HG03439 (cell line): ENCODE measurements at regions not wholly inside any gene's neighbourhood (a gene's known extent, or its start where the extent isn't known, plus 50 kb on each side); places are given as distances from the start of the nearest gene placed in this dataset.
"Not testable (repeated sequence)": the region's sequence is repeated elsewhere in the genome, so short reads cannot be mapped to it uniquely, and the experiment has no call there.

Experiments
- ATAC-seq: cut with Tn5 transposase; IDR thresholded peaks from one replicate; pipeline ENCODE4 v1.9.1; 2021; ENCODE audit warnings: mild to moderate bottlenecking, moderate library complexity; ENCODE audit not compliant: unreplicated experiment

DNA sequence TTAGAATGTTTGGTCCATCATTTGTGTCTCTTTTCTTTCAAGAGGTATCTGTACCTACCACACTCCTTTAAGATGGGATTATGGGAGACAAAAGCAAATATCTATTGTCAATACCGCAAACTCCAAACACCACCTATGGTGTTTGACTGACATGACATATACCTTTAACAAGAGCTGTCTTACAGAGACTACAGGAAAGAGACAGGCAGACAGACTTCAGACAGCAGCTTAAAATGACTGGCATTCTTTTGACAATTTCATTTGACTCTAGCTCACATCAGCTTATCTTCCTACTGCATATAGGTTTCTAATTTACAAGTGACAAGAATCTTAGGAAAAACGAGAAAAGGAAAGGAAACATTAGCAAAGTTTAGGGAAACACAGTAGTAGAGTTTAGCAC, 256.0 kb upstream of the TFAP2D start:
- no peak for ATAC-seq

DNA sequence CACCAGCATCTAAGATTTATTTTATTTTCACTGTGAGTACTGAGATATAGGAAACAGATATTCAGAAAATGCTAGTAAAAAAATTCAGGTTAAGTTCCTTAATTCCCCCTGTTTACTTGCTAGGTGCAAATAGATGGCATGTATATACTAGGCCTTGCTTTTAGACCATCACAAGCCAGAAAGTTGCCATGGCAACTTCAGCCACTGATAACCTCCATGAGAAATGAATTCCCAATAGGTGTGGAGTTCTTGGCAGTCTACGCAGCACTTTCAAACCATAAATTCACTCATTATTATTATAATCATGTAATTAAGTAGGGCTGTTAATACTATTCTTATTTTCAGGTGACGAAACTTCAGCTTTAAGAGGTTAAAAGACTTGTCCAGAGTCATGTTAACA, 251.6 kb upstream of the TFAP2D start:
- ATAC-seq = no peak

- ATAC-seq = no peak
These were observed 249.4 kb upstream of the TFAP2D start for GRCh38 chr6:50463931-50464330.

- no peak for ATAC-seq
These were observed 245.4 kb upstream of the TFAP2D start for GRCh38 chr6:50467931-50468330.

GRCh38 chr6:50471041-50471440, 242.3 kb upstream of the TFAP2D start:
- ATAC-seq = no peak

DNA sequence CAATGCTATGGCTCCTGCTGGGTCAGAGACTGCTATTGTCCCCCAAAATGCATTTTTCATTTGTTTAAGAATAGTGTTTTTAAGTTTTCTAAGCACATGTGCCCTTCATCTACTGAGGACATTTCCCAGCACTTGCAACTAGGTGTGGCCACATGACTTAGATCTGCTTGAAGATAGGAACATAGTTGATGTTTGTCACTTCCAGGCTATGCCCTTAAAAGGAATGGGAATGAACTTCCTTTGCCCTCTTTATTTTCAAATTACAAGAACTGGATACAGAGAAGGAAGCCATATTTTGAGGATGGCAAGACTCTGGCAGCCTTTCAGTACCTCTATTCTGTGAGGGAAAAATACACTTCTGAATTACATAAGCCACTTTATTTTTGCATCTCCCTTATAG, 203.0 kb upstream of the TFAP2D start:
- no peak for ATAC-seq

DNA sequence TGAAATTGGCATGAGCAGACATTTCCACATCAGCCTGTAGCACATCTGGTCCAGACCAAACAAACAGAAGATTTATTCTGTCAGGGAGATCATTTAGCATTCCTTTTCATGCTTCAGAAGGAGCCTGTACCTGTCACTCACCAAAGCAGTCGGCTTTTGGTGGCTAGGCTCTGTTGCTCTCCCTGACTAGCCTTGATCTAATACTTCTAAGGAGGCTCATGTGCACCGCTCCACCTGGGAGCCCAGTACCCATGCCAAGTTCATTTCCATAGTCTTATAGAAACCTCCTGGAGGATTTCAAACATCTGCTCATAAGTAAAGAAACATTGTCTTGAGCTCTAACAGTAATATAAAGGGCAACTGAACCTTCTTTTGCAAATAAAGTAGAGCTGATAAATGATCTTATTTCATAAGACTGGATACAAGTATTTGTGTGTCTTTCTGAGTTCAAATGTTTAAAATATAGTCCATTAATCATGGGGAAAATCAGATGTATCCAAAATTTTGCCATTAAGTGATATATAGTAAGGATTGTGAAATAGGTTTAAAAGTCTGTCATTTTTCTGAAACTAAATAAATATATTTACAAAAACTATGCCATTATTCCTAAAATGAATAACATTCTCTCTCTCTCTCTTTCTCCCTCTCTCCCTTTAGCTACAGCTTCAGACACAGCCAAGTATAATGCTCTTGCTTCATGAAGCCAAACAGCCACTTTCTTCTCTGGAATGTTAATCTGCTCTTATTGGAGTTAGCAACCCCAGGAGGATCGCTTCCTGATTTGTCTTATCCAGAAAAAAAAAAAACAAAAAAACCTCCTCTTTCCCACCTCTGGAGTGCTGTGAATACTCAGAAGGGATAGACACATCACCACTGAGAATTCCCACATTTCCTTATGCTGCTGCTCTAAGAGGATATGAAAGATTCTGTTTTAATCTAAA, 192.7 kb upstream of the TFAP2D start:
- ATAC-seq = no peak

- no peak for ATAC-seq
These were observed 189.0 kb upstream of the TFAP2D start for GRCh38 chr6:50524341-50524740.

DNA sequence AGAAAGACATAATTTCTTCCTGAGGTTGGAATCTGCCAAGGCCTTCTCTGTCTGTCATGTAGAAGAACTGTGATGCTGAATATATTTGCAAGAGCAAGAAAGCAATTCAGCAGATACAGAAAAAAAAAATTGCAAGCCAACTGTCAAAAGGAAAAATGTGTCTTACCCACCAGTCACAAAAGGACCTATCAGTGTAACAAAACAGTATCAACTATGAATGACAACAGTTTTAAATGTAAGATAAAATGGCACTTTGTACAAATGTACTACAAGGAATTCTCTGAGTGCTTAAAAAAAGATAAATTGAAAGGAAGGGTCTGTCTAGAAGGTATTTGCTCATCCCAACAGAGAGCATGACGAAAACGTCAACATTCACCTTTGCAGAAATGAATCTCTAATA, 185.3 kb upstream of the TFAP2D start:
- ATAC-seq = no peak

DNA sequence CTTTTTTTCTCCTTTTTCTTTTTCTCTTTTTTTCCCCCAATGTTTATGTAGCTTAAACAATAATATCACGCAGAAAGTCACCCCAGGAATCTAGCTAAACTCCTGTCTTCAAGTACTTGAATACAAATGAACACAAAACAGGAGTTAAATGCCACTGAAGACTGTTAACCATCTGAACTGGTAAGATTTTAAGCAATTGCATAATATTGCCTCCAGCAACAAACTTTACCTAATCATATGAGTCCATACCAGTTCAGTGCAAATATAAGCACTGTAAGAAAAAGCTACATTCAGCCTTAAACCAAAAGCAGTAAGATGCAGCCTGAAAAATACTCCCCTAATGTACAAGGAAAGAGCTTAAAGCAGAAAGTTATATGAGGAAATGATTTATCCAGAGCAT, 173.9 kb upstream of the TFAP2D start:
- no peak for ATAC-seq

DNA sequence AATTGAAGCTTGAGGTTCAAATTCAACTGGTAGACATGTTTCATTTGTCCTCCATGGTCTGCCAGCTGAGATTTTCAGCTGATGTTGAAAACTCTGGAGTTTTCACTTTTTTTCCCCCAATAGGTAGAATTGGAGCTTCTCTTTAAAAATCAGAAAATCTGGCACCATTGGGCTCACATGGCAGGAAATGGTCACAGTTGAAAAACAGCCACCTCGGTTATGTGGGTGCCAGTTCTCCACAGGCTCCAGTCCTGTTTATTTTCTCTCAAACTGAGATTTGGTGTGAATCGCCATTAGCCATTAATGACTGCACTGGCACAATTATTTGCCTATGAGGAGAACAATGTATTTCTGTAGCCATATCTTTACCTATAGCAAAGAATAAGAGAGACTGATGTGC, 171.4 kb upstream of the TFAP2D start:
- no peak for ATAC-seq

DNA sequence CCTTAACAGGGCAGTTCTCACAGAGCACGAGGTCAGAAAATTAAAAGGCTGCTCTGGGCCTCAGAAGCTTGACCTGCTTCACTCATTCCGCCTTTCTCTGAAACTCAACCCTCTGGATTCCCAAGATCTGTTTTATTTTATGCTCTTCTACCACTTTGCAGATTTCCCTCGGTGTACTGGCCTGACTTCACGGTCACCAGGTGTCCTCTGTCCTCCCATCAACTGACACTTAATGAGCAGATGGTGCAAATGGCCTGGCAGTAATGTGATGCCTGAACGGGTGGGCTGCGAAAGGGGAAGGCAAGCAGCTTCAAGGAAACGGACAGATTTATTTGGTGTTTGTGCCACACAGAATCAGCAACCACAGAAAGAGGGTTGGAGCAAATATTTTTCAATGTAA, 169.7 kb upstream of the TFAP2D start:
- no peak for ATAC-seq

- no peak for ATAC-seq
These were observed 164.3 kb upstream of the TFAP2D start for GRCh38 chr6:50549026-50549425.

GRCh38 chr6:50549475-50549874, 163.9 kb upstream of the TFAP2D start:
- no peak for ATAC-seq

GRCh38 chr6:50555982-50556381, 157.3 kb upstream of the TFAP2D start:
- no peak for ATAC-seq

DNA sequence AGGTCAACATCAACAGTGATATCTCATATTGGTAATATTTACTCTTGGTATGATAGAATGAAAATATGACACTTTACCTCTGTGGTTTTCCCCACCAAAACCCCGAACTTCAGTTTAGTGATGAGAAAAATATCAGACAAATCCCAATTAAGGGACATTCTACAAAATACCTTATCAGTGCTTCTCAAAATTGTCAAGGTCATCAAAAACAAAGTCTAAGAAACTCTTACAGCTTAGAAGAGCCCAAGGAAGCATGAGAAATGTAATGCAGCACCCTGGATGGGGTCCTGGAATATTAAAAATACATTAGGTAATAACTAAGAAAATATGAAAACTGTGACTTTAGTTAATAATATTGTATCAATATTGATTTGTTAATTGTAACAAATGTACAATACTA, 148.3 kb upstream of the TFAP2D start:
- no peak for ATAC-seq

- ATAC-seq = not testable (repeated sequence)
These were observed 142.1 kb upstream of the TFAP2D start for GRCh38 chr6:50571230-50571629.

DNA sequence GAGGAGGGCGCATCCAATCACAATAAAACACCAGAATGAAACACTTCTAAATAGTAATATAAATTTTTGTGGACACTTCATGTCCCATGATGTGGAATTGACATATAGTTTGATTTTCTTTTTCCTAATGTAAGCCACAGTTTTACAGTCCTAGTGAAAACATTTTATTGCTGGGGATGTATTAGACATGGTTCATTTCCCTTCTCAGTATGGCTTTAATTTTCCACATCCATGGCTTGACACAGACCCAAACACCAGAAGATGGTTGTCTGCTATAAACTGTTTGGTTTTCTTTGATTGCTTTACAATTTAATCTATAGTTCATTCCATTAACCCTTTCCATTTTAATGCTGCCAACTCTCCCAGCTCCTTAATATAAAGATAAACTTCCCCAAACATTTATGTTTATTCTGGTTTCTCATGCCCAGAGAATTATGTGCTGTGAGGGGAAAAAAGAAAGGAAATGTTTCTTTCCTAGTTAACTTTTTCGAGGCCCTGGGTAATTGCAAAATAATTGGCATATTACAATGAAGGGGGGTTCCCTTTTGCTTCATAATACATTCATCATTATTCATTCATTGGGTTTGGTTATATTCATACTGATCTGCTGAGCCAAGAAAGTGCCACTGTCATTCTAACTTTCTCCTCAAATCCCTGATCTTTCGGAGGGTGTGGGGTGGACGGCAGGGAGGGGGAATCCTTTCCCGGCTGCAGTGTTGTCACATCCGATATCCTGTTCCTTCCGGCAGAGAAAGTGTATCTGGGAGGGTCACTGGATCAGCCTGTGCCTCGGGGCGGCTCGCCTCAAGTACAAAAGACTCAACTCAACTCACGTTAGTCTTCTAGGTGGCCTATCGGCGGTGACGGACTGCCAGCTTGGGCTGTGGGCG, 127.6 kb upstream of the TFAP2D start:
- ATAC-seq = no peak

DNA sequence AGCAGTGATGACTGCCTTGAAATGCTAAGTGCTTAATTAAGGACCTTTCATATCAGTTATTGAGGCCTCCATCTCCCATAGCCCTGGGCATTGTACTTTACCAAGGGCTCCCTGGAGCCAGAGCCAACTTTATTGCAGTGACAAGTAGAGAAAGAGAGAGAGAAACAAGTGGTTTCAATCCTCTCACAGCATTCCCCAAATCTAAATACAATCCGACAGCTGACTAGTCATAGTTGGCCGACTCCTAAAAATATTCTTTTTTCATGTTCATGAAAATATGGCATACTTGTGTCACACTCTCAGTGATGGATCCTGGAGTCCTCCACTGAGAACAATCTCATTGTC, 127.0 kb upstream of the TFAP2D start:
- ATAC-seq = no peak

GRCh38 chr6:50589751-50590470, 123.4 kb upstream of the TFAP2D start:
- no peak for ATAC-seq

DNA sequence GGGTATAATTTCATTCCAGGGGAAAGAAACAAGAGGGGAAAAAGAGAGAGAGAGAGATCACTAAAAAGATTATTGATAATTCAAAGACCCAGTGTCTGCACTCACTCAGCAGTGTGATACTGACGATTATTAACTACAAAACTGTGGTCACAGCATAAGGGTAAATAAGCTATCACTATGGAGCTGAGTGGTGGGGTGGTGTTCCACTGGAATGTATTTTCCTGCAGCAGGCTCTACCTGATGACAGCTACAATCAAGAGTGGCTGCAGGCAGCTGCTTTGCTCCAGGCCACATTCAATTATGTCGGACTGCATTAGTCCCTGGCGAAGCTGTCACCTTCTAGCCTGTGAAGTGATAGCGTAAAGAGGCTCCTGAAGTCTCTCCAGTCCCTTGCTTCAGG, 122.2 kb upstream of the TFAP2D start:
- ATAC-seq = no peak
